Right lobe of liver (tissue), 4 donors: ENCODE measurements at regions not wholly inside any gene's neighbourhood (a gene's known extent, or its start where the extent isn't known, plus 50 kb on each side); places are given as distances from the start of the nearest gene placed in this dataset.

ENCODE experiments used
- POLR2A ChIP-seq: fragments of 450-650 bp; IDR thresholded peaks from one replicate; pipeline ENCODE4 v1.6.1; 2017; ENCODE audit warnings: antibody characterized with exemption, mild to moderate bottlenecking
- TF ChIP-seq, protein P1 (sequence below), 4 donors: fragments of 200-600 bp in 3 of 4; fragments of 450-650 bp in 1 of 4; IDR thresholded peaks; one replicate each; pipeline versions ENCODE4 v1.5.1 to v1.8.0; 2016 to 2022; ENCODE audit warnings: antibody characterized with exemption in 4 of 4, mild to moderate bottlenecking in 2 of 4
- donor health status: DM: no; HTN: no; CAD: no.
- donor health status: DM: no; HTN: no; CAD: no.
- donor health status: DM: no; HTN: yes; CAD: no.

DNA sequence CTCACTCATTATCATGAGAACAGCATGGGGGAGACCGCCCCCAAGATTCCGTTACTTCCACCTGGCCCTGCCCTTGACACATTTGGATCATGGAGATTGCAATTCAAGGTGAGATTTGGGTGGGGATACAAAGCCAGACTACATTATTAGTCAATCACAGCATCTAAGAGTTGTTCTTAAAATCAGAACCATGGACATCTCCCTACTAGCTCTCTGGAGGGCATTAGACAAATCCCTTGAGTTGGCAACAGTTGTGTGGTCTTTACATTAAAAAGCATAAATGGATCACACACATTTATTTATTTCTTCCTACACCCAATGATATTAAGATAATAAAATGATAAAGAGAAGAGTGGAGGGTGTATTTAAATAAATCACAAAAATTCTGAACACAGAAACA is 262.8 kb upstream of the VCX start:
- TF ChIP-seq, protein P1, sequence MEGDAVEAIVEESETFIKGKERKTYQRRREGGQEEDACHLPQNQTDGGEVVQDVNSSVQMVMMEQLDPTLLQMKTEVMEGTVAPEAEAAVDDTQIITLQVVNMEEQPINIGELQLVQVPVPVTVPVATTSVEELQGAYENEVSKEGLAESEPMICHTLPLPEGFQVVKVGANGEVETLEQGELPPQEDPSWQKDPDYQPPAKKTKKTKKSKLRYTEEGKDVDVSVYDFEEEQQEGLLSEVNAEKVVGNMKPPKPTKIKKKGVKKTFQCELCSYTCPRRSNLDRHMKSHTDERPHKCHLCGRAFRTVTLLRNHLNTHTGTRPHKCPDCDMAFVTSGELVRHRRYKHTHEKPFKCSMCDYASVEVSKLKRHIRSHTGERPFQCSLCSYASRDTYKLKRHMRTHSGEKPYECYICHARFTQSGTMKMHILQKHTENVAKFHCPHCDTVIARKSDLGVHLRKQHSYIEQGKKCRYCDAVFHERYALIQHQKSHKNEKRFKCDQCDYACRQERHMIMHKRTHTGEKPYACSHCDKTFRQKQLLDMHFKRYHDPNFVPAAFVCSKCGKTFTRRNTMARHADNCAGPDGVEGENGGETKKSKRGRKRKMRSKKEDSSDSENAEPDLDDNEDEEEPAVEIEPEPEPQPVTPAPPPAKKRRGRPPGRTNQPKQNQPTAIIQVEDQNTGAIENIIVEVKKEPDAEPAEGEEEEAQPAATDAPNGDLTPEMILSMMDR (IDR thresholded peaks at IDR 0.05), result no peak
- TF ChIP-seq POLR2A, result no peak
